ENCODE measurements at regions not wholly inside any gene's neighbourhood (a gene's known extent, or its start where the extent isn't known, plus 50 kb on each side); places are given as distances from the start of the nearest gene placed in this dataset.

- DNase-seq = no peak
- Histone ChIP-seq H3K4me3 (no peak overlapping the region), H3K9me3 (no peaks in the 10 kb centered on the region), H3K27me3 (no peaks in the 10 kb centered on the region), H3K36me3 (no peaks in the 10 kb centered on the region), H3K27ac (no peak overlapping the region), H3K4me1 (peaks cover 0 to 14% (median 7%) of the 10 kb centered on the region in 4 donors)
- in situ Hi-C loops (cut with MboI; ENCODE audit: low pct_ligation_motif_present in 1 of 4, low pct_unique_long_range_greater_than_20kb in 1 of 4, low sequenced_read_pairs in 3 of 4) = no loop called here
- TF ChIP-seq CTCF (IDR thresholded peaks at IDR 0.05) = no peak
- TF ChIP-seq POLR2A (IDR thresholded peaks at IDR 0.05) = no peak
- no peak for TF ChIP-seq EP300 (IDR thresholded peaks at IDR 0.05; ENCODE audit: low read depth)
- no peak for TF ChIP-seq POLR2AphosphoS5 (IDR thresholded peaks at IDR 0.05)
- WGBS, 2 donors (ENCODE audit: low coverage in 1 of 2) = 72 to 83% methylated on average over 3 to 4 of the region's 4 CpGs
- intact Hi-C loops (cut with DNase I; ENCODE audit: low total_unique reads) = loop anchor here (5.0 kb wide), 1 partner anchor 48 kb away; no protein-coding TSS in a partner anchor
Observed at GRCh38 chr18:10145546-10145945, 231.7 kb downstream of the VAPA start.

GRCh38 chr18:10147226-10147625 is 233.4 kb downstream of the VAPA start:
- Histone ChIP-seq H3K27ac (no peak overlapping the region), H3K36me3 (no peaks in the 10 kb centered on the region), H3K4me3 (no peak overlapping the region), H3K4me1 (no peaks in the 10 kb centered on the region), H3K27me3 (no peaks in the 10 kb centered on the region), H3K9me3 (no peaks in the 10 kb centered on the region)
- in situ Hi-C loops (cut with MboI; ENCODE audit: low pct_ligation_motif_present in 1 of 4, low pct_unique_long_range_greater_than_20kb in 1 of 4, low sequenced_read_pairs in 3 of 4) = no loop called here
- DNase-seq = no peak
- intact Hi-C loops (cut with DNase I; ENCODE audit: low total_unique reads) = loop anchor here (5.0 kb wide), 1 partner anchor 50 kb away; no protein-coding TSS in a partner anchor
- WGBS, 2 donors (ENCODE audit: low coverage in 1 of 2) = 90% methylated on average over 6 of the region's 6 CpGs; no CpG with 5 or more reads in 1 of the 2 donors
- TF ChIP-seq EP300 (IDR thresholded peaks at IDR 0.05; ENCODE audit: low read depth) = no peak
- no peak for TF ChIP-seq POLR2AphosphoS5 (IDR thresholded peaks at IDR 0.05)
- no peak for TF ChIP-seq POLR2A (IDR thresholded peaks at IDR 0.05)
- TF ChIP-seq CTCF (IDR thresholded peaks at IDR 0.05) = no peak

GRCh38 chr18:10147752-10148151 is 233.9 kb downstream of the VAPA start:
- intact Hi-C loops (cut with DNase I; ENCODE audit: low total_unique reads) (loop anchor here (5.0 kb wide), 1 partner anchor 50 kb away; no protein-coding TSS in a partner anchor), in situ Hi-C loops (cut with MboI; ENCODE audit: low pct_ligation_motif_present in 1 of 4, low pct_unique_long_range_greater_than_20kb in 1 of 4, low sequenced_read_pairs in 3 of 4) (no loop called here)
- H3K4me3 ChIP-seq = no peak overlapping the region
- TF ChIP-seq POLR2A (IDR thresholded peaks at IDR 0.05) (no peak), CTCF (IDR thresholded peaks at IDR 0.05) (no peak), EP300 (IDR thresholded peaks at IDR 0.05; ENCODE audit: low read depth) (no peak), POLR2AphosphoS5 (IDR thresholded peaks at IDR 0.05) (no peak)
- no peaks in the 10 kb centered on the region for H3K27me3 ChIP-seq
- no peak overlapping the region for H3K27ac ChIP-seq
- no peaks in the 10 kb centered on the region for H3K36me3 ChIP-seq
- no peaks in the 10 kb centered on the region for H3K4me1 ChIP-seq
- 95% methylated on average over 7 of the region's 7 CpGs; no CpG with 5 or more reads in 1 of the 2 donors for WGBS, 2 donors (ENCODE audit: low coverage in 1 of 2)
- H3K9me3 ChIP-seq = no peaks in the 10 kb centered on the region
- no peak for DNase-seq

- 90 to 100% methylated on average over 3 to 8 of the region's 8 CpGs for WGBS, 2 donors (ENCODE audit: low coverage in 1 of 2)
- intact Hi-C loops (cut with DNase I; ENCODE audit: low total_unique reads) (loop anchor here (5.0 kb wide), 1 partner anchor 51 kb away; no protein-coding TSS in a partner anchor), in situ Hi-C loops (cut with MboI; ENCODE audit: low pct_ligation_motif_present in 1 of 4, low pct_unique_long_range_greater_than_20kb in 1 of 4, low sequenced_read_pairs in 3 of 4) (no loop called here)
- Histone ChIP-seq H3K9me3 (no peaks in the 10 kb centered on the region), H3K27me3 (no peaks in the 10 kb centered on the region), H3K36me3 (no peaks in the 10 kb centered on the region), H3K4me3 (no peak overlapping the region), H3K4me1 (no peaks in the 10 kb centered on the region), H3K27ac (no peak overlapping the region)
- DNase-seq = no peak
- TF ChIP-seq CTCF (IDR thresholded peaks at IDR 0.05) = no peak
- no peak for TF ChIP-seq POLR2A (IDR thresholded peaks at IDR 0.05)
- no peak for TF ChIP-seq POLR2AphosphoS5 (IDR thresholded peaks at IDR 0.05)
- TF ChIP-seq EP300 (IDR thresholded peaks at IDR 0.05; ENCODE audit: low read depth) = no peak
Observed at GRCh38 chr18:10148189-10148929, 234.5 kb downstream of the VAPA start.
